A549 (cell line): ENCODE measurements at regions not wholly inside any gene's neighbourhood (a gene's known extent, or its start where the extent isn't known, plus 50 kb on each side); places are given as distances from the start of the nearest gene placed in this dataset.

Experiments
- ATAC-seq, 2 experiments: fragments of 200-7000 bp in 1 of 2; fragments of >200 bp in 1 of 2; cut with Nextera tagmentation in 1 of 2; cut with Tn5 transposase in 1 of 2; 3 replicates each; pipeline versions ENCODE4 v1.8.0 to v1.9.1; 2018 to 2020; ENCODE audit warnings: mild to moderate bottlenecking in 1 of 2, moderate library complexity in 1 of 2
- CTCF ChIA-PET: fragments of 300-600 bp; sonication (Branson Sonifier 250); formaldehyde crosslinking; extraction: SDS; loops from one replicate; lab custom pipeline; 2021; ENCODE audit warnings: antibody characterized with exemption, inconsistent platforms; lab: Yijun Ruan, JAX
- POLR2A ChIA-PET: fragments of 350-600 bp; formaldehyde crosslinking; extraction: SDS; loops from one replicate; lab custom pipeline; 2021; ENCODE audit warnings: antibody characterized with exemption, inconsistent platforms; lab: Yijun Ruan, JAX
- DNase-seq, 2 experiments: peaks; one replicate each; pipeline versions ENCODE4 v3.0.0 to v3.0.0-alpha.2; 2011 to 2016; ENCODE audit warnings: low read depth in 1 of 2, low spot score in 1 of 2
- FAIRE-seq: peaks from 2 replicates; lab custom pipeline; 2011; peaks lifted over from hg19 to GRCh38; lab: Jason Lieb, UNC
- H3K27ac ChIP-seq, 2 experiments: fragments of >200 bp; sonication (Bioruptor Twin); formaldehyde crosslinking; 3 replicates each; pipeline ENCODE4 v1.5.1; 2016 to 2017
- H3K4me1 ChIP-seq: fragments of >200 bp; sonication (Bioruptor Twin); formaldehyde crosslinking; 3 replicates; pipeline ENCODE4 v1.6.1; 2016
- H3K4me2 ChIP-seq: fragments of >200 bp; sonication (Bioruptor Twin); formaldehyde crosslinking; 3 replicates; pipeline ENCODE4 v1.6.1; 2016
- H3K4me3 ChIP-seq: fragments of >200 bp; sonication (Bioruptor Twin); formaldehyde crosslinking; 3 replicates; pipeline ENCODE4 v1.5.1; 2016
- H3K9me3 ChIP-seq: fragments of >200 bp; sonication (Bioruptor Twin); formaldehyde crosslinking; 3 replicates; pipeline ENCODE4 v1.6.1; 2016
- CBX8 ChIP-seq: fragments of 200-600 bp; sonication (generic); IDR thresholded peaks from 2 replicates; pipeline ENCODE4 v1.6.1; 2016
- CHD2 ChIP-seq: fragments of 150-350 bp; IDR thresholded peaks from 2 replicates; pipeline ENCODE4 v1.6.1; 2014; ENCODE audit warnings: low read length; ENCODE audit not compliant: partially characterized antibody
- CHD4 ChIP-seq: fragments of 200-600 bp; sonication (generic); IDR thresholded peaks from 2 replicates; pipeline ENCODE4 v1.6.1; 2016; ENCODE audit warnings: antibody characterized with exemption, mild to moderate bottlenecking, borderline replicate concordance
- EHF ChIP-seq: fragments of 250-450 bp; sonication (Bioruptor Pico); IDR thresholded peaks from 2 replicates; pipeline ENCODE4 v1.5.0; 2020; ENCODE audit warnings: mild to moderate bottlenecking
- ESRRA ChIP-seq: fragments of 150-350 bp; IDR thresholded peaks from 2 replicates; pipeline ENCODE4 v1.6.1; 2014; ENCODE audit warnings: mild to moderate bottlenecking, low read length, borderline replicate concordance
- HEYL ChIP-seq: fragments of 250-450 bp; sonication (Bioruptor Pico); IDR thresholded peaks from 2 replicates; pipeline ENCODE4 v1.8.0; 2021; ENCODE audit warnings: mild to moderate bottlenecking, moderate library complexity
- HOXB13 ChIP-seq: fragments of 250-450 bp; sonication (Bioruptor Pico); IDR thresholded peaks from 2 replicates; pipeline ENCODE4 v1.5.0; 2020; ENCODE audit warnings: low read depth, mild to moderate bottlenecking, moderate library complexity
- JUN ChIP-seq, 2 experiments: fragments of >200 bp; sonication (Bioruptor Twin); formaldehyde crosslinking; IDR thresholded peaks; 2 replicates in 1 of 2; 3 replicates in 1 of 2; pipeline ENCODE4 v1.6.1; 2016 to 2017
- JUNB ChIP-seq: fragments of >200 bp; sonication (Bioruptor Twin); formaldehyde crosslinking; IDR thresholded peaks from 2 replicates; pipeline ENCODE4 v1.6.1; 2016
- MAZ ChIP-seq: fragments of 150-350 bp; IDR thresholded peaks from 2 replicates; pipeline ENCODE4 v1.6.1; 2014; ENCODE audit warnings: antibody characterized with exemption, low read depth, low read length, borderline replicate concordance
- NR3C1 ChIP-seq: fragments of >200 bp; sonication (Bioruptor Twin); formaldehyde crosslinking; IDR thresholded peaks from 3 replicates; pipeline ENCODE4 v1.6.1; 2017
- POLR2AphosphoS2 ChIP-seq: conservative IDR thresholded peaks from 2 replicates; pipeline ENCODE4 v1.6.1; 2012; ENCODE audit warnings: low read length, improper control_type of control experiment, inconsistent platforms
- RCOR1 ChIP-seq: fragments of 150-350 bp; IDR thresholded peaks from 2 replicates; pipeline ENCODE4 v1.6.1; 2014; ENCODE audit warnings: antibody characterized with exemption, low read length, low read depth
- RFX5 ChIP-seq: fragments of 450-650 bp; IDR thresholded peaks from 2 replicates; pipeline ENCODE4 v1.7.1; 2014; ENCODE audit warnings: antibody characterized with exemption, mild to moderate bottlenecking, moderate library complexity
- ZFP36 ChIP-seq: fragments of 450-650 bp; IDR thresholded peaks from 2 replicates; pipeline ENCODE4 v1.6.1; 2014; ENCODE audit warnings: borderline replicate concordance; ENCODE audit not compliant: partially characterized antibody
- WGBS: methylation state at CpG from one replicate; pipeline ENCODE4 v1.1.6; 2017; ENCODE audit errors: missing lambda C conversion rate; 5-methylcytosine and 5-hydroxymethylcytosine counted together
- TF ChIP-seq, protein P1 (sequence below): fragments of 250-450 bp; sonication (Bioruptor Pico); IDR thresholded peaks from 2 replicates; pipeline ENCODE4 v1.5.0; 2021; ENCODE audit warnings: mild to moderate bottlenecking, moderate library complexity, borderline replicate concordance
- TF ChIP-seq, protein P2 (sequence below): fragments of 150-350 bp; IDR thresholded peaks from 2 replicates; pipeline ENCODE4 v1.6.1; 2014; ENCODE audit warnings: low read depth, mild to moderate bottlenecking, low read length
- TF ChIP-seq, protein P3 (sequence below): IDR thresholded peaks from 2 replicates; pipeline ENCODE4 v1.6.1; 2012
- TF ChIP-seq, protein P4 (sequence below): fragments of >200 bp; sonication (Bioruptor Twin); formaldehyde crosslinking; IDR thresholded peaks from 3 replicates; pipeline ENCODE4 v1.5.1; 2016
- TF ChIP-seq, protein P5 (sequence below): fragments of >200 bp; sonication (Bioruptor Twin); formaldehyde crosslinking; IDR thresholded peaks from 2 replicates; pipeline ENCODE4 v1.6.1; 2016
- TF ChIP-seq, protein P6 (sequence below): fragments of 250-450 bp; sonication (Bioruptor Pico); IDR thresholded peaks from 2 replicates; pipeline ENCODE4 v1.5.0; 2020; ENCODE audit warnings: low read depth, mild to moderate bottlenecking, moderate library complexity

DNA sequence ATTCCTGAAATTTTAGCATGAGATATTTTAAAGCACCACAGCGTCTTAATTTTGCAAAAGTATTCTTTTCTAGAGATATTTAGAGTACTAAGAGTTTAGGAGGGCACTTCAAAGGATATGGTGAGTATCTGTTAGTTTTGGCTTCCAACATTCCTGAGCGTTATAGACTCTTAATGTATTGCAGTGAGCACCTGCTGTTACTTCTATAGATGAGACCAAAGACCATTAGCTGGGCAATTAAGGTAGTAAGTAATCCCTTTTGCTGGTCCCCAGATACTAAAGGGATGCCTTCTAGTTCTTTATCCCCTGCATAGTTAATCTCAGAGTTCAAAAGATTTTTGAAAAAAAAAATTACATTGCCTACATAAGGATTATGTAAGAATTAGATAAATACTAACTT lies 975.6 kb downstream of the GALC start:
- POLR2A ChIA-PET = no interaction called here
- no peak overlapping the region for H3K27ac ChIP-seq
- WGBS = 0% methylated on average over 2 of the region's 2 CpGs
- no peak overlapping the region for H3K4me2 ChIP-seq
- no peak overlapping the region for H3K4me3 ChIP-seq
- FAIRE-seq = no peak
- H3K4me1 ChIP-seq = no peaks in the 10 kb centered on the region
- DNase-seq = no peak
- CTCF ChIA-PET = no interaction called here
- no peak for TF ChIP-seq POLR2AphosphoS2
- no peak for TF ChIP-seq RCOR1
- no peak for TF ChIP-seq JUN (IDR thresholded peaks at IDR 0.05)
- TF ChIP-seq, protein P1, sequence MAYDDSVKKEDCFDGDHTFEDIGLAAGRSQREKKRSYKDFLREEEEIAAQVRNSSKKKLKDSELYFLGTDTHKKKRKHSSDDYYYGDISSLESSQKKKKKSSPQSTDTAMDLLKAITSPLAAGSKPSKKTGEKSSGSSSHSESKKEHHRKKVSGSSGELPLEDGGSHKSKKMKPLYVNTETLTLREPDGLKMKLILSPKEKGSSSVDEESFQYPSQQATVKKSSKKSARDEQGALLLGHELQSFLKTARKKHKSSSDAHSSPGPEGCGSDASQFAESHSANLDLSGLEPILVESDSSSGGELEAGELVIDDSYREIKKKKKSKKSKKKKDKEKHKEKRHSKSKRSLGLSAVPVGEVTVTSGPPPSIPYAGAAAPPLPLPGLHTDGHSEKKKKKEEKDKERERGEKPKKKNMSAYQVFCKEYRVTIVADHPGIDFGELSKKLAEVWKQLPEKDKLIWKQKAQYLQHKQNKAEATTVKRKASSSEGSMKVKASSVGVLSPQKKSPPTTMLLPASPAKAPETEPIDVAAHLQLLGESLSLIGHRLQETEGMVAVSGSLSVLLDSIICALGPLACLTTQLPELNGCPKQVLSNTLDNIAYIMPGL (CRISPR knock-in tag) = no peak
- H3K9me3 ChIP-seq = no peaks in the 10 kb centered on the region
- no peak for ATAC-seq

DNA sequence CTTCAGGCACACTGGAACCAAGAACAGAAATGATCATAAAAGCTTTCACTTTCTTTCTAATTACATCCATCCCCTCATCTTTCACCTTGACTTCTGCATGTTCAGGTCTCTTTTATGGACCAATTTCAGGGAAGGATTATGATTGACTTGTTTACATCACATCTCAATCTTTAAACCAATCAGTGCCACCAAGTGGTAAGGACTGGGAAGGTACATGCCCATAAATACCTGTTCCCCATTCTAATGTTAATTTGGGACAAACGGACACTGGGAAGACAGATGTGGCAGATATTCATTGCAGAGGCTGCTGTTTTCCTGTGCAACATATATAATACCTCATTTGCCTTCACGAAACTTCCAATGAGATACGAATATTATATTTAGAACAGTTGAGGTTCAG lies 978.1 kb downstream of the GALC start:
- H3K4me3 ChIP-seq = no peak overlapping the region
- H3K4me1 ChIP-seq = no peaks in the 10 kb centered on the region
- ChIA-PET CTCF (no interaction called here), POLR2A (no interaction called here)
- no peak overlapping the region for H3K4me2 ChIP-seq
- H3K9me3 ChIP-seq = no peaks in the 10 kb centered on the region
- DNase-seq = peak in 1 of 2 experiments; percentile 1
- H3K27ac ChIP-seq = no peak overlapping the region
- WGBS = 1% methylated on average over 3 of the region's 3 CpGs
- TF ChIP-seq, protein P2, sequence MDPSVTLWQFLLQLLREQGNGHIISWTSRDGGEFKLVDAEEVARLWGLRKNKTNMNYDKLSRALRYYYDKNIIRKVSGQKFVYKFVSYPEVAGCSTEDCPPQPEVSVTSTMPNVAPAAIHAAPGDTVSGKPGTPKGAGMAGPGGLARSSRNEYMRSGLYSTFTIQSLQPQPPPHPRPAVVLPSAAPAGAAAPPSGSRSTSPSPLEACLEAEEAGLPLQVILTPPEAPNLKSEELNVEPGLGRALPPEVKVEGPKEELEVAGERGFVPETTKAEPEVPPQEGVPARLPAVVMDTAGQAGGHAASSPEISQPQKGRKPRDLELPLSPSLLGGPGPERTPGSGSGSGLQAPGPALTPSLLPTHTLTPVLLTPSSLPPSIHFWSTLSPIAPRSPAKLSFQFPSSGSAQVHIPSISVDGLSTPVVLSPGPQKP = no peak
- TF ChIP-seq HEYL (CRISPR knock-in tag) (no peak), HOXB13 (CRISPR knock-in tag) (no peak), CHD4 (no peak), EHF (CRISPR knock-in tag) (no peak), POLR2AphosphoS2 (no peak), ESRRA (no peak), CHD2 (no peak), MAZ (no peak), NR3C1 (no peak), JUNB (no peak), CBX8 (no peak), ZFP36 (no peak), RFX5 (no peak)
- TF ChIP-seq, protein P3, sequence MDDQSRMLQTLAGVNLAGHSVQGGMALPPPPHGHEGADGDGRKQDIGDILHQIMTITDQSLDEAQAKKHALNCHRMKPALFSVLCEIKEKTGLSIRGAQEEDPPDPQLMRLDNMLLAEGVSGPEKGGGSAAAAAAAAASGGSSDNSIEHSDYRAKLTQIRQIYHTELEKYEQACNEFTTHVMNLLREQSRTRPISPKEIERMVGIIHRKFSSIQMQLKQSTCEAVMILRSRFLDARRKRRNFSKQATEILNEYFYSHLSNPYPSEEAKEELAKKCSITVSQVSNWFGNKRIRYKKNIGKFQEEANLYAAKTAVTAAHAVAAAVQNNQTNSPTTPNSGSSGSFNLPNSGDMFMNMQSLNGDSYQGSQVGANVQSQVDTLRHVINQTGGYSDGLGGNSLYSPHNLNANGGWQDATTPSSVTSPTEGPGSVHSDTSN = no peak
- TF ChIP-seq, protein P4, sequence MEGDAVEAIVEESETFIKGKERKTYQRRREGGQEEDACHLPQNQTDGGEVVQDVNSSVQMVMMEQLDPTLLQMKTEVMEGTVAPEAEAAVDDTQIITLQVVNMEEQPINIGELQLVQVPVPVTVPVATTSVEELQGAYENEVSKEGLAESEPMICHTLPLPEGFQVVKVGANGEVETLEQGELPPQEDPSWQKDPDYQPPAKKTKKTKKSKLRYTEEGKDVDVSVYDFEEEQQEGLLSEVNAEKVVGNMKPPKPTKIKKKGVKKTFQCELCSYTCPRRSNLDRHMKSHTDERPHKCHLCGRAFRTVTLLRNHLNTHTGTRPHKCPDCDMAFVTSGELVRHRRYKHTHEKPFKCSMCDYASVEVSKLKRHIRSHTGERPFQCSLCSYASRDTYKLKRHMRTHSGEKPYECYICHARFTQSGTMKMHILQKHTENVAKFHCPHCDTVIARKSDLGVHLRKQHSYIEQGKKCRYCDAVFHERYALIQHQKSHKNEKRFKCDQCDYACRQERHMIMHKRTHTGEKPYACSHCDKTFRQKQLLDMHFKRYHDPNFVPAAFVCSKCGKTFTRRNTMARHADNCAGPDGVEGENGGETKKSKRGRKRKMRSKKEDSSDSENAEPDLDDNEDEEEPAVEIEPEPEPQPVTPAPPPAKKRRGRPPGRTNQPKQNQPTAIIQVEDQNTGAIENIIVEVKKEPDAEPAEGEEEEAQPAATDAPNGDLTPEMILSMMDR = no peak
- TF ChIP-seq, protein P5, sequence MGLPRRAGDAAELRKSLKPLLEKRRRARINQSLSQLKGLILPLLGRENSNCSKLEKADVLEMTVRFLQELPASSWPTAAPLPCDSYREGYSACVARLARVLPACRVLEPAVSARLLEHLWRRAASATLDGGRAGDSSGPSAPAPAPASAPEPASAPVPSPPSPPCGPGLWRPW = no peak
- TF ChIP-seq, protein P6, sequence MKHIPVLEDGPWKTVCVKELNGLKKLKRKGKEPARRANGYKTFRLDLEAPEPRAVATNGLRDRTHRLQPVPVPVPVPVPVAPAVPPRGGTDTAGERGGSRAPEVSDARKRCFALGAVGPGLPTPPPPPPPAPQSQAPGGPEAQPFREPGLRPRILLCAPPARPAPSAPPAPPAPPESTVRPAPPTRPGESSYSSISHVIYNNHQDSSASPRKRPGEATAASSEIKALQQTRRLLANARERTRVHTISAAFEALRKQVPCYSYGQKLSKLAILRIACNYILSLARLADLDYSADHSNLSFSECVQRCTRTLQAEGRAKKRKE (CRISPR knock-in tag) = no peak
- no peak for ATAC-seq
- FAIRE-seq = no peak
